BLaER1 (cell line): ENCODE measurements at regions not wholly inside any gene's neighbourhood (a gene's known extent, or its start where the extent isn't known, plus 50 kb on each side); places are given as distances from the start of the nearest gene placed in this dataset.

Source experiments
- H3K27ac ChIP-seq: shearing (Covaris generic); formaldehyde crosslinking; 2 replicates; pipeline ENCODE4 v1.8.1; 2022
- H3K27me3 ChIP-seq: shearing (Covaris generic); formaldehyde crosslinking; 2 replicates; pipeline ENCODE4 v1.8.1; 2022
- H3K36me3 ChIP-seq: shearing (Covaris generic); formaldehyde crosslinking; 2 replicates; pipeline ENCODE4 v1.8.1; 2022
- H3K4me1 ChIP-seq: shearing (Covaris generic); formaldehyde crosslinking; 2 replicates; pipeline ENCODE4 v1.8.1; 2022
- H3K4me2 ChIP-seq: shearing (Covaris generic); formaldehyde crosslinking; 2 replicates; pipeline ENCODE4 v1.8.1; 2022
- H3K4me3 ChIP-seq: shearing (Covaris generic); formaldehyde crosslinking; 2 replicates; pipeline ENCODE4 v1.8.1; 2022
- H3K9ac ChIP-seq: shearing (Covaris generic); formaldehyde crosslinking; 2 replicates; pipeline ENCODE4 v1.8.1; 2022
- H3K9me3 ChIP-seq: shearing (Covaris generic); formaldehyde crosslinking; 2 replicates; pipeline ENCODE4 v1.8.1; 2022
- H4K20me1 ChIP-seq: shearing (Covaris generic); formaldehyde crosslinking; 2 replicates; pipeline ENCODE4 v1.8.1; 2022
- Cebpa-rat ChIP-seq: shearing (Covaris generic); IDR thresholded peaks from 2 replicates; pipeline ENCODE4 v1.8.1; 2022

- TF ChIP-seq Cebpa-rat = no peak
- Histone ChIP-seq H3K9me3 (no peaks in the 10 kb centered on the region), H3K4me1 (no peaks in the 10 kb centered on the region), H3K27ac (no peak overlapping the region), H3K4me3 (no peak overlapping the region), H3K36me3 (no peaks in the 10 kb centered on the region), H3K4me2 (no peak overlapping the region), H3K27me3 (no peaks in the 10 kb centered on the region), H3K9ac (no peak overlapping the region), H4K20me1 (no peaks in the 10 kb centered on the region)
Observed at GRCh38 chr4:79017481-79017880, 78.2 kb upstream of the PAQR3 start.

- no peak for TF ChIP-seq Cebpa-rat
- no peaks in the 10 kb centered on the region for H3K4me1 ChIP-seq
- no peak overlapping the region for H3K4me2 ChIP-seq
- no peak overlapping the region for H3K27ac ChIP-seq
- H4K20me1 ChIP-seq = no peaks in the 10 kb centered on the region
- H3K9ac ChIP-seq = no peak overlapping the region
- H3K9me3 ChIP-seq = no peaks in the 10 kb centered on the region
- no peaks in the 10 kb centered on the region for H3K27me3 ChIP-seq
- H3K36me3 ChIP-seq = no peaks in the 10 kb centered on the region
- H3K4me3 ChIP-seq = no peak overlapping the region
Observed at GRCh38 chr4:79016878-79017277, 77.6 kb upstream of the PAQR3 start.

GRCh38 chr4:79015411-79015810 lies 76.2 kb upstream of the PAQR3 start:
- H3K9me3 ChIP-seq = no peaks in the 10 kb centered on the region
- H3K9ac ChIP-seq = no peak overlapping the region
- no peaks in the 10 kb centered on the region for H3K4me1 ChIP-seq
- no peak overlapping the region for H3K4me3 ChIP-seq
- no peak for TF ChIP-seq Cebpa-rat
- H3K27ac ChIP-seq = no peak overlapping the region
- no peaks in the 10 kb centered on the region for H4K20me1 ChIP-seq
- H3K4me2 ChIP-seq = no peak overlapping the region
- no peaks in the 10 kb centered on the region for H3K36me3 ChIP-seq
- no peaks in the 10 kb centered on the region for H3K27me3 ChIP-seq

DNA sequence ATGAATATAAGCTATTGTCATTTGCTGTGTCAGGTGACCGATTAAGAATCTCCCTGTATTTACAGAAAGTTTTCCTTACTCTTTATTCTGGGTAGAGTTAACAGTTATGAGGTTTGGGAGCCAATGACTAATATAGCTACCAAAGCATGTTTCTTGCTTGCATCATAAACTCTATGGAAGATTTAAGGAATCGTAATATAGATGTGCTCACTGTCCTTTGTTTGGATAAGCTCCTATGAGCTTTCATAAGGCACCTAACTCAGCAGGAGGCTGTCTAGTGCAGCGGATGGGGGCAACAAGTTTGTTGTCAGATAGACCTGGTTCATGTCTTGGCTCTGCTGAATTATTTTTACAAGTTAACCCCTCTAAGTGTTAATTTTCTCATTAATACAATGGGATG lies 75.0 kb upstream of the PAQR3 start:
- H3K9ac ChIP-seq = no peak overlapping the region
- H3K36me3 ChIP-seq = no peaks in the 10 kb centered on the region
- H3K9me3 ChIP-seq = no peaks in the 10 kb centered on the region
- no peak overlapping the region for H3K4me2 ChIP-seq
- no peak overlapping the region for H3K4me3 ChIP-seq
- no peak for TF ChIP-seq Cebpa-rat
- H3K27ac ChIP-seq = no peak overlapping the region
- no peaks in the 10 kb centered on the region for H4K20me1 ChIP-seq
- no peaks in the 10 kb centered on the region for H3K4me1 ChIP-seq
- H3K27me3 ChIP-seq = no peaks in the 10 kb centered on the region

- Histone ChIP-seq H4K20me1 (no peaks in the 10 kb centered on the region), H3K27me3 (no peaks in the 10 kb centered on the region), H3K4me1 (no peaks in the 10 kb centered on the region), H3K27ac (no peak overlapping the region), H3K9me3 (no peaks in the 10 kb centered on the region), H3K9ac (no peak overlapping the region), H3K4me2 (no peak overlapping the region), H3K4me3 (no peak overlapping the region), H3K36me3 (no peaks in the 10 kb centered on the region)
- TF ChIP-seq Cebpa-rat = no peak
Observed at GRCh38 chr4:79013756-79014155, 74.5 kb upstream of the PAQR3 start.

- Histone ChIP-seq H3K4me2 (no peak overlapping the region), H3K36me3 (no peaks in the 10 kb centered on the region), H4K20me1 (no peaks in the 10 kb centered on the region), H3K9me3 (no peaks in the 10 kb centered on the region), H3K9ac (no peak overlapping the region), H3K4me1 (no peaks in the 10 kb centered on the region), H3K27me3 (no peaks in the 10 kb centered on the region), H3K4me3 (no peak overlapping the region), H3K27ac (no peak overlapping the region)
- TF ChIP-seq Cebpa-rat = no peak
Observed at GRCh38 chr4:78990938-78991810, 51.9 kb upstream of the PAQR3 start.

GRCh38 chr4:78989697-78990270 lies 50.5 kb upstream of the PAQR3 start:
- Histone ChIP-seq H3K4me1 (no peaks in the 10 kb centered on the region), H3K9ac (no peak overlapping the region), H3K36me3 (no peaks in the 10 kb centered on the region), H3K9me3 (no peaks in the 10 kb centered on the region), H3K4me2 (no peak overlapping the region), H3K27me3 (no peaks in the 10 kb centered on the region), H3K4me3 (no peak overlapping the region), H4K20me1 (no peaks in the 10 kb centered on the region), H3K27ac (no peak overlapping the region)
- TF ChIP-seq Cebpa-rat = no peak
